ENCODE measurements at regions not wholly inside any gene's neighbourhood (a gene's known extent, or its start where the extent isn't known, plus 50 kb on each side); places are given as distances from the start of the nearest gene placed in this dataset.

- Histone ChIP-seq H3K9ac (ENCODE audit: insufficient read depth in 1 of 2, low read depth in 2 of 2, low read length in 2 of 2) (no peak overlapping the region), H3K4me2 (ENCODE audit: insufficient read depth, low read length) (no peak overlapping the region), H4K20me1 (replicated peaks; ENCODE audit: control insufficient read depth, insufficient read depth, low read length) (no peaks in the 10 kb centered on the region), H3K27me3 (ENCODE audit: control insufficient read depth in 2 of 2, insufficient read depth in 2 of 2, low read length in 2 of 2) (peaks cover 5 to 13% of the 10 kb centered on the region in 2 experiments; a peak in 3 of 5 replicates), H2AFZ (ENCODE audit: low read depth, low read length) (no peak overlapping the region), H3K9me3 (replicated peaks; ENCODE audit: control insufficient read depth, insufficient read depth, low read depth, low read length) (no peaks in the 10 kb centered on the region), H3K27ac (ENCODE audit: extremely low read depth, low read depth, low read length) (no peak overlapping the region), H3K36me3 (ENCODE audit: control insufficient read depth, insufficient read depth, low read length) (no peaks in the 10 kb centered on the region), H3K9me1 (ENCODE audit: control insufficient read depth, insufficient read depth, low read length) (no peaks in the 10 kb centered on the region), H3K79me2 (ENCODE audit: control insufficient read depth, insufficient read depth, low read length) (no peaks in the 10 kb centered on the region), H3K4me1 (replicated peaks in 1 of 2; ENCODE audit: control insufficient read depth in 2 of 2, insufficient read depth in 2 of 2, low read length in 2 of 2) (no peaks in the 10 kb centered on the region), H3K4me3 (no peak overlapping the region)
- intact Hi-C loops (cut with micrococcal nuclease) (no loop called here), in situ Hi-C loops (cut with MboI) (no loop called here)
- no peak for DNase-seq (ENCODE audit: extremely low read depth in 1 of 4, low spot score in 3 of 4)
- ChIA-PET POLR2A (no interaction called here), CTCF (ENCODE audit: low intra/inter-chr PET ratio) (no interaction called here)
- TF ChIP-seq RBM39 (optimal IDR thresholded peaks at IDR 0.05; ENCODE audit: low read depth, low read length) (no peak), STAG1 (CRISPR knock-in tag; IDR thresholded peaks at IDR 0.05; ENCODE audit: borderline replicate concordance) (no peak), RBM22 (IDR thresholded peaks at IDR 0.05; ENCODE audit: low read depth, low read length, poor library complexity, severe bottlenecking) (no peak), PTTG1 (tag; IDR thresholded peaks at IDR 0.05; ENCODE audit: low read depth) (no peak), CUX1 (CRISPR knock-in tag; IDR thresholded peaks at IDR 0.05) (no peak), ZKSCAN3 (CRISPR knock-in tag; IDR thresholded peaks at IDR 0.05) (no peak), E2F5 (CRISPR knock-in tag; IDR thresholded peaks at IDR 0.05) (no peak), CGGBP1 (CRISPR knock-in tag; IDR thresholded peaks at IDR 0.05) (no peak), TBL1XR1 (IDR thresholded peaks at IDR 0.05; ENCODE audit: low read length in 2 of 2) (no peak), RHOXF2B (CRISPR knock-in tag; conservative IDR thresholded peaks at IDR 0.05) (no peak)
- no peak for ATAC-seq
- FAIRE-seq: no peak
- 3% methylated on average over 2 of the region's 2 CpGs for WGBS (ENCODE audit: insufficient coverage, low coverage, missing lambda C conversion rate)
- BruUV-seq (replicated peaks): no TSS peak
Observed at GRCh38 chr11:15748741-15749140, 607.6 kb downstream of the SOX6 start.
